ENCODE measurements at regions not wholly inside any gene's neighbourhood (a gene's known extent, or its start where the extent isn't known, plus 50 kb on each side); places are given as distances from the start of the nearest gene placed in this dataset.

DNA sequence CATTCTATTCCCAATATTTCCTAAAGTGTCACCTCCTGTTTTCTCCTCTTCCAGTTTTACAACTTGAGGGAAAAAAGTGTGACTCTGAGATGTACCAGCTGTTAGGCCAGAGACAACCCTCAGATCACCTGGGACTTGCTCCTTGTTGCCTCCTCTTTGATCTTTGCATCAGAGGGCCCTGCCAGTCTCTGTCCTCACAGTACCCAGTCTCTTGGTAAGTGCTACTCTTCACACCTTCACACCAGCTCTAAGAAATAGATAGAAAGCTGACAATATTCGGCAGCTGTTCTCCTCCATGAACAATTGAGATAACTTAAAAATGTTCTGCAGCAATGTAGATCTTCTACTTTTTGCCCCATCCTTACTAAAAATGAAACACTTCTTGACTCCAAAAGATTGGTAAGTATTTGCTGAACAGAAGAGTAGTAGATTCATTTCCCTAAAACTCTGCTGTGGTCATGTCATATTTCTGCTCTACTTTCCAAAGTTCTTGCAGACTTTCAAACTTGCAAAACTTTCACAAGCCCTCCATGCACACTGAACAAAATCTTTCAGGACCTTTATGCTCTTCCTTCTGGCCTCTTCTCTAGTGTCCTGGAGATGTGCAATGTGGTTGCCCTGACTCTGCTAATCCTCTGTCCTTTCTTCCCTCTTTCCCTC is 188.6 kb downstream of the SNX18 start:
- DNase-seq (ENCODE audit: low read depth, low spot score): no peak
- Histone ChIP-seq H3K4me2 (ENCODE audit: low read length) (no peak overlapping the region), H3K79me2 (ENCODE audit: insufficient read depth, low read length) (no peaks in the 10 kb centered on the region), H3K4me3 (replicated peaks in 1 of 2; ENCODE audit: low read depth in 1 of 2, low read length in 2 of 2) (no peak overlapping the region), H3K9me3 (ENCODE audit: control insufficient read depth in 1 of 2, insufficient read depth in 1 of 2, low read depth in 1 of 2, low read length in 2 of 2) (no peaks in the 10 kb centered on the region), H3K9me2 (ENCODE audit: insufficient read depth) (no peaks in the 10 kb centered on the region), H3K4me1 (ENCODE audit: control insufficient read depth in 1 of 2, insufficient read depth in 2 of 2, low read length in 2 of 2) (peaks cover 0 to 5% of the 10 kb centered on the region in 2 experiments; a peak in 1 of 4 replicates), H3K36me3 (ENCODE audit: control insufficient read depth in 1 of 2, insufficient read depth in 2 of 2, low read length in 2 of 2) (no peaks in the 10 kb centered on the region), H3K27ac (ENCODE audit: low read depth, low read length) (no peak overlapping the region), H3K9ac (ENCODE audit: low read length) (no peak overlapping the region), H3K27me3 (ENCODE audit: insufficient read depth, low read length) (peaks cover 19% of the 10 kb centered on the region; the same call in 1 of the 2 replicates), H4K20me1 (ENCODE audit: insufficient read depth) (no peaks in the 10 kb centered on the region), H2AFZ (ENCODE audit: low read depth, low read length, poor library complexity, severe bottlenecking) (no peak overlapping the region)
- ChIA-PET POLR2A (no interaction called here), RAD21 (ENCODE audit: low non-redundant PET in 1 of 2, low total read pairs in 2 of 2, uncharacterized antibody in 2 of 2, unreplicated experiment in 2 of 2) (no interaction called here), CTCF (no interaction called here)
- intact Hi-C loops (cut with micrococcal nuclease): no loop called here
- no peak for ATAC-seq
- no TSS peak for BruUV-seq (replicated peaks)
- TF ChIP-seq, protein P1, sequence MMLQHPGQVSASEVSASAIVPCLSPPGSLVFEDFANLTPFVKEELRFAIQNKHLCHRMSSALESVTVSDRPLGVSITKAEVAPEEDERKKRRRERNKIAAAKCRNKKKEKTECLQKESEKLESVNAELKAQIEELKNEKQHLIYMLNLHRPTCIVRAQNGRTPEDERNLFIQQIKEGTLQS (IDR thresholded peaks at IDR 0.05): no peak
- TF ChIP-seq ZFX (IDR thresholded peaks at IDR 0.05) (no peak), CEBPB (IDR thresholded peaks at IDR 0.05; ENCODE audit: low read depth) (no peak)
- TF ChIP-seq, protein P2, sequence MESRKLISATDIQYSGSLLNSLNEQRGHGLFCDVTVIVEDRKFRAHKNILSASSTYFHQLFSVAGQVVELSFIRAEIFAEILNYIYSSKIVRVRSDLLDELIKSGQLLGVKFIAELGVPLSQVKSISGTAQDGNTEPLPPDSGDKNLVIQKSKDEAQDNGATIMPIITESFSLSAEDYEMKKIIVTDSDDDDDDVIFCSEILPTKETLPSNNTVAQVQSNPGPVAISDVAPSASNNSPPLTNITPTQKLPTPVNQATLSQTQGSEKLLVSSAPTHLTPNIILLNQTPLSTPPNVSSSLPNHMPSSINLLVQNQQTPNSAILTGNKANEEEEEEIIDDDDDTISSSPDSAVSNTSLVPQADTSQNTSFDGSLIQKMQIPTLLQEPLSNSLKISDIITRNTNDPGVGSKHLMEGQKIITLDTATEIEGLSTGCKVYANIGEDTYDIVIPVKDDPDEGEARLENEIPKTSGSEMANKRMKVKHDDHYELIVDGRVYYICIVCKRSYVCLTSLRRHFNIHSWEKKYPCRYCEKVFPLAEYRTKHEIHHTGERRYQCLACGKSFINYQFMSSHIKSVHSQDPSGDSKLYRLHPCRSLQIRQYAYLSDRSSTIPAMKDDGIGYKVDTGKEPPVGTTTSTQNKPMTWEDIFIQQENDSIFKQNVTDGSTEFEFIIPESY (IDR thresholded peaks at IDR 0.05; ENCODE audit: extremely low read depth, insufficient replicate concordance, low read length): no peak

DNA sequence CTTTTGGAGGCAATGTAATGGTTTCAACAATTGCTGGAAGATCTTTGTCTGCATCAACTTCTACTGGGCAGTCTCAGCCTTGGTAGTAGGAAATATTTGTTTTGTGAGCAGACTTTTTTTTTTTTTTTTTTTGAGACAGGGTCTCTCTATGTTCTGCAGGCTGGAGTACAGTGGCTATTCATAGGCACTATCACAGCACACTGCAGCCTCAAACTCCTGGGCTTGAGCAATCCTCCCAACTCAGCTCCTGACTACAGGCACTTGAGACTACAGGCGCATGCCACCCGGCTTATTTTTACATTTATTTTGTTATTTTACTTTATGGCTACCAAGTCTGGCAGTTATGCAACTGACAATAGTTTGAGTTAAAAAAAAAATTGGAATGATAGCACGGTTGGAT is 187.3 kb downstream of the SNX18 start:
- no peak for ATAC-seq
- POLR2A ChIA-PET: no interaction called here
- TF ChIP-seq SRF (IDR thresholded peaks at IDR 0.05; ENCODE audit: low read depth) (no peak), ZNF274 (IDR thresholded peaks at IDR 0.05; ENCODE audit: low read depth, low read length) (no peak), EZH2phosphoT487 (IDR thresholded peaks at IDR 0.05; ENCODE audit: borderline replicate concordance) (no peak)
- TF ChIP-seq, protein P3, sequence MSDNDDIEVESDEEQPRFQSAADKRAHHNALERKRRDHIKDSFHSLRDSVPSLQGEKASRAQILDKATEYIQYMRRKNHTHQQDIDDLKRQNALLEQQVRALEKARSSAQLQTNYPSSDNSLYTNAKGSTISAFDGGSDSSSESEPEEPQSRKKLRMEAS (IDR thresholded peaks at IDR 0.05): no peak
- TF ChIP-seq, protein P1 (IDR thresholded peaks at IDR 0.05): no peak
- TF ChIP-seq, protein P2 (IDR thresholded peaks at IDR 0.05; ENCODE audit: extremely low read depth, insufficient replicate concordance, low read length): no peak
- TF ChIP-seq, protein P4, sequence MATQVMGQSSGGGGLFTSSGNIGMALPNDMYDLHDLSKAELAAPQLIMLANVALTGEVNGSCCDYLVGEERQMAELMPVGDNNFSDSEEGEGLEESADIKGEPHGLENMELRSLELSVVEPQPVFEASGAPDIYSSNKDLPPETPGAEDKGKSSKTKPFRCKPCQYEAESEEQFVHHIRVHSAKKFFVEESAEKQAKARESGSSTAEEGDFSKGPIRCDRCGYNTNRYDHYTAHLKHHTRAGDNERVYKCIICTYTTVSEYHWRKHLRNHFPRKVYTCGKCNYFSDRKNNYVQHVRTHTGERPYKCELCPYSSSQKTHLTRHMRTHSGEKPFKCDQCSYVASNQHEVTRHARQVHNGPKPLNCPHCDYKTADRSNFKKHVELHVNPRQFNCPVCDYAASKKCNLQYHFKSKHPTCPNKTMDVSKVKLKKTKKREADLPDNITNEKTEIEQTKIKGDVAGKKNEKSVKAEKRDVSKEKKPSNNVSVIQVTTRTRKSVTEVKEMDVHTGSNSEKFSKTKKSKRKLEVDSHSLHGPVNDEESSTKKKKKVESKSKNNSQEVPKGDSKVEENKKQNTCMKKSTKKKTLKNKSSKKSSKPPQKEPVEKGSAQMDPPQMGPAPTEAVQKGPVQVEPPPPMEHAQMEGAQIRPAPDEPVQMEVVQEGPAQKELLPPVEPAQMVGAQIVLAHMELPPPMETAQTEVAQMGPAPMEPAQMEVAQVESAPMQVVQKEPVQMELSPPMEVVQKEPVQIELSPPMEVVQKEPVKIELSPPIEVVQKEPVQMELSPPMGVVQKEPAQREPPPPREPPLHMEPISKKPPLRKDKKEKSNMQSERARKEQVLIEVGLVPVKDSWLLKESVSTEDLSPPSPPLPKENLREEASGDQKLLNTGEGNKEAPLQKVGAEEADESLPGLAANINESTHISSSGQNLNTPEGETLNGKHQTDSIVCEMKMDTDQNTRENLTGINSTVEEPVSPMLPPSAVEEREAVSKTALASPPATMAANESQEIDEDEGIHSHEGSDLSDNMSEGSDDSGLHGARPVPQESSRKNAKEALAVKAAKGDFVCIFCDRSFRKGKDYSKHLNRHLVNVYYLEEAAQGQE (IDR thresholded peaks at IDR 0.05; ENCODE audit: low read depth): no peak

More for the DNA sequence above, 187.3 kb downstream of the SNX18 start:
- no TSS peak for BruUV-seq (replicated peaks)
- no peak for DNase-seq (ENCODE audit: low read depth, low spot score)
- RAD21 ChIA-PET (ENCODE audit: low non-redundant PET in 1 of 2, low total read pairs in 2 of 2, uncharacterized antibody in 2 of 2, unreplicated experiment in 2 of 2): no interaction called here
- Histone ChIP-seq H3K27me3 (ENCODE audit: insufficient read depth, low read length) (peaks cover 19% of the 10 kb centered on the region; the same call in 1 of the 2 replicates), H3K9me3 (ENCODE audit: control insufficient read depth in 1 of 2, insufficient read depth in 1 of 2, low read depth in 1 of 2, low read length in 2 of 2) (no peaks in the 10 kb centered on the region), H3K27ac (ENCODE audit: low read depth, low read length) (no peak overlapping the region), H4K20me1 (ENCODE audit: insufficient read depth) (no peaks in the 10 kb centered on the region), H3K36me3 (ENCODE audit: control insufficient read depth in 1 of 2, insufficient read depth in 2 of 2, low read length in 2 of 2) (no peaks in the 10 kb centered on the region), H3K4me3 (replicated peaks in 1 of 2; ENCODE audit: low read depth in 1 of 2, low read length in 2 of 2) (no peak overlapping the region), H3K4me2 (ENCODE audit: low read length) (no peak overlapping the region), H3K9me2 (ENCODE audit: insufficient read depth) (no peaks in the 10 kb centered on the region), H3K9ac (ENCODE audit: low read length) (no peak overlapping the region), H2AFZ (ENCODE audit: low read depth, low read length, poor library complexity, severe bottlenecking) (no peak overlapping the region), H3K79me2 (ENCODE audit: insufficient read depth, low read length) (no peaks in the 10 kb centered on the region), H3K4me1 (ENCODE audit: control insufficient read depth in 1 of 2, insufficient read depth in 2 of 2, low read length in 2 of 2) (peaks cover 0 to 8% of the 10 kb centered on the region in 2 experiments; a peak in 1 of 4 replicates)
- CTCF ChIA-PET: no interaction called here
- intact Hi-C loops (cut with micrococcal nuclease): no loop called here

All from HCT116 (cell line).